ENCODE measurements at regions not wholly inside any gene's neighbourhood (a gene's known extent, or its start where the extent isn't known, plus 50 kb on each side); places are given as distances from the start of the nearest gene placed in this dataset.

- Histone ChIP-seq H3K79me2 (ENCODE audit: insufficient read depth, low read length) (no peaks in the 10 kb centered on the region), H3K36me3 (ENCODE audit: control insufficient read depth in 1 of 2, insufficient read depth in 2 of 2, low read length in 2 of 2) (no peaks in the 10 kb centered on the region), H4K20me1 (ENCODE audit: insufficient read depth) (no peaks in the 10 kb centered on the region), H3K9me2 (ENCODE audit: insufficient read depth) (no peaks in the 10 kb centered on the region), H3K27ac (ENCODE audit: low read depth, low read length) (no peak overlapping the region), H3K4me3 (replicated peaks in 1 of 2; ENCODE audit: low read depth in 1 of 2, low read length in 2 of 2) (no peak overlapping the region), H3K27me3 (ENCODE audit: insufficient read depth, low read length) (peaks cover 35% of the 10 kb centered on the region), H3K4me2 (ENCODE audit: low read length) (no peak overlapping the region), H2AFZ (ENCODE audit: low read depth, low read length, poor library complexity, severe bottlenecking) (no peak overlapping the region), H3K9me3 (ENCODE audit: control insufficient read depth in 1 of 2, insufficient read depth in 1 of 2, low read depth in 1 of 2, low read length in 2 of 2) (no peaks in the 10 kb centered on the region), H3K4me1 (ENCODE audit: control insufficient read depth in 1 of 2, insufficient read depth in 2 of 2, low read length in 2 of 2) (no peaks in the 10 kb centered on the region), H3K9ac (ENCODE audit: low read length) (no peak overlapping the region)
- BruUV-seq (replicated peaks): no TSS peak
- intact Hi-C loops (cut with micrococcal nuclease): no loop called here
- ChIA-PET POLR2A (no interaction called here), CTCF (interaction anchor here (1.5 kb wide), 1 partner anchor 381 kb away, joined by 3 read pairs; no protein-coding TSS in a partner anchor), RAD21 (ENCODE audit: low non-redundant PET in 1 of 2, low total read pairs in 2 of 2, uncharacterized antibody in 2 of 2, unreplicated experiment in 2 of 2) (no interaction called here)
- no peak for DNase-seq (ENCODE audit: low read depth, low spot score)
- no peak for ATAC-seq
- no peak for TF ChIP-seq ZNF274 (IDR thresholded peaks at IDR 0.05; ENCODE audit: low read depth, low read length)
- TF ChIP-seq CBX3 (IDR thresholded peaks at IDR 0.05; ENCODE audit: low read depth): no peak
- TF ChIP-seq POLR2AphosphoS5 (IDR thresholded peaks at IDR 0.05; ENCODE audit: low read depth, low read length): no peak
- no peak for TF ChIP-seq YY1 (IDR thresholded peaks at IDR 0.05; ENCODE audit: extremely low read depth, insufficient replicate concordance, low read depth, low read length)
- no peak for TF ChIP-seq CEBPB (IDR thresholded peaks at IDR 0.05; ENCODE audit: low read depth)
- no peak for TF ChIP-seq ATF3 (IDR thresholded peaks at IDR 0.05)
- no peak for TF ChIP-seq ZBTB33 (IDR thresholded peaks at IDR 0.05; ENCODE audit: extremely low read depth, insufficient replicate concordance, low read length)
- TF ChIP-seq SRF (IDR thresholded peaks at IDR 0.05; ENCODE audit: low read depth): no peak
- TF ChIP-seq EZH2phosphoT487 (IDR thresholded peaks at IDR 0.05; ENCODE audit: borderline replicate concordance): no peak
- TF ChIP-seq JUND (IDR thresholded peaks at IDR 0.05): no peak
- TF ChIP-seq CTCF (IDR thresholded peaks at IDR 0.05 in 2 of 3, conservative IDR thresholded peaks at IDR 0.05 in 1 of 3; ENCODE audit: borderline replicate concordance in 1 of 3, insufficient read depth in 1 of 3, low read depth in 2 of 3, low read length in 2 of 3): no peak
Observed at GRCh38 chr12:108075561-108075960, 53.5 kb upstream of the WSCD2 start.

Measured in HCT116 (cell line).